Stimulated activated CD4-positive, alpha-beta T cell treated with anti-CD3 and anti-CD28 coated beads, Interleukin-4, amount 100 ng/mL, for 24 hours (primary cell): ENCODE measurements at regions not wholly inside any gene's neighbourhood (a gene's known extent, or its start where the extent isn't known, plus 50 kb on each side); places are given as distances from the start of the nearest gene placed in this dataset.

Experiments
- DNase-seq: peaks from one replicate; pipeline ENCODE4 v3.0.0-alpha.2; 2020

DNA sequence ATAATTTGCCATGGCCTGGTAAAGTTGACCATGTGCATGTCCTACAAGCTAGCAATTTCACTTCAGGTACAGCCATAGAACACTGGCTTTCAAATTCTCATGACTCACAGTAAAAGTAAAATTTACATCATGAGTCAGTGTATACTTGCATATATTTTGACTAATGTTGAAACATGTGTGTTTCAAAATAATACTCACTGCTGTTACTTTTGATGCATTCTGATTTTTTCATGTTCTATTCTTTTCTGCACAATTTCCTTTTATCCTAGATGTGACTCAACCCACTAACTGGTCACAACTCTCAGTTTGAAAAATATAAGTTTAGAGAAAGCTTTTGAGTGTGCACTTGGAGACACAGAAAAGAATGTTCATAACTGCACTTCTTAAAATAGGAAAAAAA, 365.7 kb downstream of the FGF13 start:
- DNase-seq, result no peak

- DNase-seq, result no peak
Measured at GRCh38 chrX:138349351-138349750, 362.2 kb downstream of the FGF13 start.

DNA sequence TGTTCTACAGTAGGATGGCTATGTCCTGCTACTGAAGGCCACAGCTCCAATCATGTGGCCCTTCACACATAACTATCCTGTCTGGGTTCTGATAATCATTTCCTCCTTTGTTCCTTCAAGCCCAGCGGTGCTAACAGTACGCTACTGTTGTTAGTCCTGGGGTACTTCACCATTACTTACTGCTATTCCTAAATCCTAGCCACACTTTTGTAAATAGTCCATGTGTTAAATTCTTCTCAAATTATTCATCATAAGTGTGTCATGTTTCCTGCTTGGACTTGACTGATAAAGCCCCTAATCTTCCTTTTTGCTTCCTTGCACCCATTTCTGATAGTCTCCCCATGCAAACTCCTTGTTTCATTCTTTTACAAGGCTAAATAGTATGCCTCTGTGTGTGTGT, 332.6 kb downstream of the FGF13 start:
- no peak for DNase-seq

DNA sequence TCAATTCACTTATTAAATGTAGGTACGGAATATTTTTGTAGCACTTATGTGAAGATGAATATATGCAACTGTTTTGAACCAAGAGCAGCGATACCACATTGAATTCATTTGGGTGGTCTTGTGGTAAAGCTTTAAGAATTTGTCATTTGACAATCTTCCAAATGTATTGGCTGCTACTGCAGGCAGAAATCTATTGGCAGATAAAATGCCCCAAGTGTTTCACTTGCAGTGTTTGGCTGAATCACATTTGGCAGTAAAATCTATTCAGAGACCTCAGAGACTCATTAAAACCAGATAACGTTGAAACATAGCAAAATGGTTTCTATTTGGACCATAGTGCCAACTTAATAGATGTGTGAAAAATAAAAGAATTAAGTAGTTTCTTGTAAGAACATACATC, 303.4 kb downstream of the FGF13 start:
- no peak for DNase-seq

DNA sequence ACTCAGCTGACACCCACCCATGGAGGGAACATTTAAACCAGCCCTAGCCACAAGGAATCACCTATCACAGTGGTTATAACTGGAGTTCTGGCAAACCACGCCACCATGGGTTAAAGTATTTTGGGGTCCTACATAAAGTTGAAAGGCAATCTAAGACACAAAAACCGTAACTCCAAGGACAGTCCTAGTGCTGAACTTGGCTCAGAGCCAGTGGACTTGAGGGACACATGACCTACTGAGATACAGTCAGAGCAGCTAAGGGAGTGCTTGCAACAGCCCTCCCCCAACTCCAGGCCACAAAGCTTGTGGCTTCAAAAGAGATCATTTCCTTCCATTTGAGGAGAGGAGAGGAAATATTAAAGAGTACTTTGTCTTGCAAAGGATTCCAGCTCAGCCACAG, 300.5 kb downstream of the FGF13 start:
- DNase-seq, result no peak
